ENCODE measurements at regions not wholly inside any gene's neighbourhood (a gene's known extent, or its start where the extent isn't known, plus 50 kb on each side); places are given as distances from the start of the nearest gene placed in this dataset.
"Not testable (repeated sequence)": the region's sequence is repeated elsewhere in the genome, so short reads cannot be mapped to it uniquely, and the experiment has no call there.

DNA sequence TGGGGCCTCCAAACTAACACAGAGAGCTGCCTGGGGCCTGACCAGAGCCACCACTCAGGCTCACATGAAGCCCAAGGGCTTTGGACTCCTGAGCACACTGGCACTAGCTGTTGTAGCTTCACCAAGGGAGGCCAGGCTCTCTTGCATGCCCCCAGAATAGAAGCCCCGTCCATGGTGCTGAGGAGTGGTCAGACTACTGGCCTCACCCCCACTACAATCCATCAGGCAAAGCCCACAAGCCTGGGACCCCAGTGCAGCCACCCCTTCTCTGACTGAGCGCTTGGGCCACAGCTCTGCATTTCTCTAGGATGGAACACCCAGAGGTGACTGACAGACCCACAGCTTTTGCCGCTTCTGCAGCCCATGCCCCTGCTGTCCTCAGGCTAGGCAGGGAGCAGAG lies 180.8 kb downstream of the PYDC2 start:
- no peak for DNase-seq (ENCODE audit: low read depth in 2 of 3, low spot score in 2 of 3)

GRCh38 chr3:191644291-191644690 lies 183.3 kb downstream of the PYDC2 start:
- DNase-seq (ENCODE audit: low read depth in 2 of 3, low spot score in 2 of 3), result no peak

DNA sequence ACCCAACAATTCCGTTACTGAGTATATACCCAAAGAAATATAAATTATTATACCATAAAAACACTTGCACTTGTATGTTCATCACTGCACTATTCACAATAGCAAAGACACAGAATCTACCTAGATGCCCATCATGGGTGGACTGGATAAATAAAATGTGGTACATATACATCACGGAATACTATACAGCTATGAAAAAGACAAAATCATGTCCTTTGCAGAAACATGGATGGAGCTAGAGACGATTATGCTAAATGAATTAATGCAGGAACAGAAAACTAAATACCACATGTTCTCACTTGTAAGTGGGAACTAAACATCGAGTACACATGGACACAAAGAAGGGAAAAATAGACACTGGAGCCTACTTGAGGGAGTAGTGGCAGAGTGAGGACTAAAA lies 185.3 kb downstream of the PYDC2 start:
- DNase-seq (ENCODE audit: low read depth in 2 of 3, low spot score in 2 of 3), result no peak

- no peak for DNase-seq (ENCODE audit: low read depth in 2 of 3, low spot score in 2 of 3)
Observed at GRCh38 chr3:191648787-191649186, 187.8 kb downstream of the PYDC2 start.

DNA sequence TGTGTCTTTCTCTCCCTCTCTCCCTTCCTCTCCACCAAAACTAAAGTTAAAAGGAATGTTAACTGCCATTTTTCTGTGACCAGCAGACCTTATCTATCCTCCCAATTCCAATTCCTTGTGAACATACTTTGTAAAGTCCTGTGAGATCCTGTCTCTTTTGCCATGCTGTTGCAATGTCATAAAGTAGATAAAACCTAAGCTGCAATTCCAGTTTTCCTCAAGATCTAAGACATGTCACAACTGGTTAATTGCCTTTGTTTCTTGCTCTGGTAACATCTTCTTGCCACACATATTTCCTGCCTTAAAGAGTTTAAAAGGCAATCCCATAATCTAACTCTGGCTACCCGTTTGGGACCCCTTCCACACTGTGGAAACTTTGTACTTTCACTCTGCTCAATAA lies 188.7 kb downstream of the PYDC2 start:
- DNase-seq (ENCODE audit: low read depth in 2 of 3, low spot score in 2 of 3), result no peak

- not testable (repeated sequence) for DNase-seq (ENCODE audit: low read depth in 2 of 3, low spot score in 2 of 3)
Observed at GRCh38 chr3:191658781-191659419, 197.9 kb downstream of the PYDC2 start.

- not testable (repeated sequence) for DNase-seq (ENCODE audit: low read depth in 2 of 3, low spot score in 2 of 3)
Observed at GRCh38 chr3:191662150-191662549, 201.2 kb downstream of the PYDC2 start.

DNA sequence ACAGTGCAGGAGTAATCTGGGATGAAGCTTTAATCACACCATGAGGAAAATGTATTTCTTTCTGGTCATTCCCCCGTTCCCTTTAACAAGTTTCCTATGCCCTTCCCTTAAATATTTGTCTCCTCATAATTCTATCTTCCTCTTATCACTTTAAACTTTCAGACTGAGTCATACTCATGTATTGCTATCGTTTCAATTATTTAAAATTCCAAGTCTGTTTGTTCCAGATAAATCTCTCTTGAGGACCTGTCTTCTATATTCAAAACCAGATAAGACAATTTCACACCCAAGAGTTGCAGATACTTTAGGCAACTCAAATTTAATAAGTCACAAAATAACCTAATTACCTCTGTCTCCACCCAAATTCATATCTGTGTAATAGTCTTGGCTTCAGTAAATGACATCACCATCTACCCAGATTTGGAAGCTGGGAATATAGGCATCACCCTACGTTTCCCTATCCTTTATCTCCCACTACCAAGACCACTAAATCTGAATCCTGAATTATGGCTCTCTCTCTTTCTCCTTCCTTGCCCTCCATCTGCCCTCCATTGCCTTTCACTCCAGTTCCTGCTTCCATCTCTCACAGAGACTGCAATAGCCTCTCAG lies 220.1 kb downstream of the PYDC2 start:
- DNase-seq (ENCODE audit: low read depth in 2 of 3, low spot score in 2 of 3), result no peak

DNA sequence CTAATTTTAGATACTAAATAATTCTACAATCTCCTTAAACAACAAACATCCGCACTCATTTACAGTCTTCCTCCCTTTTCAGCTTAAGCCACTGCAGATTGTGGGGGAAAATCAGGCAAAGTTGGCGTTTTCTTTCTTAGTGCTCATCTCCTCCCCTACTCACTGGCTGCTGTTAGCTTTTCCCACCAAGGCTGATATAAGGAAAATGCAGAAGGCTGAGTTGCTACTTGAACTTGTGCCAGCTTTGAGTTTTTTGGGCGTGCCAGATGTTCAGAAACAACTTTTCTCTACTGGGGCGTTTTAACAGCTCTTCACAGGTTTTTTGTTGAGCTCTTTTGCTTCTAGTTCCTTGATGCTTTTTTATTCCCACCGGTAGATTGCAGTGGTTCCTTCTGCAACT lies 222.0 kb downstream of the PYDC2 start:
- no peak for DNase-seq (ENCODE audit: low read depth in 2 of 3, low spot score in 2 of 3)

DNA sequence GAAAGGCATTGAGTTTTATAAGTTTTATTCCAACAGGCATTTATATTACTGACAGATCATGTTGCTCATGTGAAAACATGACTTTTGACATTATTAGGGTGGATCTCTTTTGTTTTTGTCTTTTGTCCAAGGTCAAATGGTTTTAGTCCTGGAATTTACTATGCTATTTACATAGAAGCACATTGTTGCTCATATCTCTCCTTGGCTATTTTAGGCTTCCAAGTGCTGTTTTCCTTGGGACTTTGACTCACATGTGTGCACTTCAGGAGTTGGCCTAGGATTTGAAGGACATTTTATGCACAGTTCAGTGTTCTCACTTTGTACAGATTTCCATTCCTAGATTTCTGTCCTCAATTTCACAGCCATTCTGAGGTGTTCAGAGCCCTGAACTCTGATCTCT lies 225.7 kb downstream of the PYDC2 start:
- DNase-seq (ENCODE audit: low read depth in 2 of 3, low spot score in 2 of 3), result no peak

- no peak for DNase-seq (ENCODE audit: low read depth in 2 of 3, low spot score in 2 of 3)
Observed at GRCh38 chr3:191688756-191689433, 227.9 kb downstream of the PYDC2 start.

GRCh38 chr3:191691184-191691583 lies 230.2 kb downstream of the PYDC2 start:
- DNase-seq (ENCODE audit: low read depth in 2 of 3, low spot score in 2 of 3), result not testable (repeated sequence)

- DNase-seq (ENCODE audit: low read depth in 2 of 3, low spot score in 2 of 3), result no peak
Observed at GRCh38 chr3:191695131-191695814, 234.3 kb downstream of the PYDC2 start.

- no peak for DNase-seq (ENCODE audit: low read depth in 2 of 3, low spot score in 2 of 3)
Observed at GRCh38 chr3:191695815-191696153, 234.8 kb downstream of the PYDC2 start.

DNA sequence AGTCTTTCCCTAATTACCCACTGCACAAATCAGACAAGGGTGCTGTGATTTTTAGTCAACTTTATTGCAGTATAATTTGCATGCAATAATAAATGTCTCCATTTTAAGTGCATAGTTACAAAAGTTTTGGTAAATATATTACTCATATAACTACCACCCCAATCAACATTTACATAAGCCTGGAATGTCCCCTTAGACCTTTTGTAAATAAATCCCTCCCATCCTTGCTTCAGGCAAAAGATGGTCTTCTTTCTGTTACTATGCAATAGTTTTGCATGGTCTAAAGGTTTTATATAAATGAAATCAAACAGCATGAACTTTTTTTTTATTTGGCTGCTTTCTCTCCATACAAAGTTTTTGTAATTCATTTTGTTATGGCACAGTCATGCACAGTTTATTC lies 235.4 kb downstream of the PYDC2 start:
- no peak for DNase-seq (ENCODE audit: low read depth in 2 of 3, low spot score in 2 of 3)

DNA sequence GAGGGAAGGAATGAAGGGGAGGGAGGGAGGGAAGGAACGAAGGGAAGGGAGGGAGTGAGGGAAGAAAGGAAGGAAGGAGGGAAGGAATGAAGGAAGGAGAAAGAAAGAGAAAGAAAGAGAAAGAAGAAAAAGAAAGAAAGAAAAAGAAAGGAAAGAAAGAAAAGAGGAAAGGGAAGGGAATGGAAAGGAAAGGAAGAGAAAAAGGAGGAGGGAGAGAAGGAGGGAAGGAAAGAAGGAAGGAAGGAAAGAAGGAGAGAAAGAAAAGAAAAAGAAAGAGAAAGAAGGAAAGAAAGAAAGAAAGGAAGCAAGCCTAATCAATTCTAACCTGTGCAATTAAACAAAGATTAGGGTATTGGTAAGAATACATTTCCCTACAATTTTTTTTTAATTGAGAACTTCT lies 238.6 kb downstream of the PYDC2 start:
- no peak for DNase-seq (ENCODE audit: low read depth in 2 of 3, low spot score in 2 of 3)

GRCh38 chr3:191702121-191702520 lies 241.2 kb downstream of the PYDC2 start:
- no peak for DNase-seq (ENCODE audit: low read depth in 2 of 3, low spot score in 2 of 3)

DNA sequence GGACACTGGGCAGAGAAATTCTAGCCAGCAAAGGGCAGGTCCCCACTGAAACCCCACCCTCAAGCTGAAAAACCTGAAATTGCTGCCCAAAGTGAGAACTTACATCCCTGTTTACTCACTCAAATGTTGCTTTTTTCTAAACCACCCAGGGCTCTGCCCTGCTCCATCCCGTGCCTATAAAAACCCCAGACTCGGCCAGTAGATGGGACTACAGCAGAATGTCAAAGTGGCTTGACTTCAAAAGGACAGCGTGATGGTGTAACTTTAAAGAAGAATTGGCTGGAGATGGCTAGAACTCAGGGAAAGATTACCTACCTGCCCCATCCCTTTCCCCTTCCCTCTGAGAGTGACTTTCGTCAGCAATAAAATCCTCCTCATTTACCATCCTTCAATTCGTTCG lies 246.9 kb downstream of the PYDC2 start:
- no peak for DNase-seq (ENCODE audit: low read depth in 2 of 3, low spot score in 2 of 3)

DNA sequence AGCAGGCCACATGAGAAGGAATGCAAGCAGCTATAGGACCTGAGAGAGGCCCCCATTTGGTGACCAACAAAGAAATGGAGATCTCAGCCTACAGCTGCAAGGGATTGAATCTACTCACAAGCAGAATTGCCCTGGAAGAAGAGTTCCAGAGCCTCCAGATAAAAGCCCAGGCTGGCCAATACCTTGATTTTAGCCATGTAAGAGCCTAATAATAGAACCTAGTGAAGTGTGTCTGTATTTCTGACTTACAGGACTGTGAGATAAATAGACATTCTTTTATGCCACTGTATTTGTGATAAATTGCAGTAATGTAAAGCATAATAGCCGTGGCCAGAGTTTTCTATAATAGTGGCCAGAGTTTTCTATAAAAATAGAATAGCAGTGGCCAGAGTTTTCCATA lies 254.6 kb downstream of the PYDC2 start:
- DNase-seq (ENCODE audit: low read depth in 2 of 3, low spot score in 2 of 3), result no peak

GRCh38 chr3:191721390-191721861 lies 260.5 kb downstream of the PYDC2 start:
- no peak for DNase-seq (ENCODE audit: low read depth in 2 of 3, low spot score in 2 of 3)

GRCh38 chr3:191721990-191722389 lies 261.0 kb downstream of the PYDC2 start:
- DNase-seq (ENCODE audit: low read depth in 2 of 3, low spot score in 2 of 3), result no peak

- no peak for DNase-seq (ENCODE audit: low read depth in 2 of 3, low spot score in 2 of 3)
Observed at GRCh38 chr3:191727338-191727737, 266.4 kb downstream of the PYDC2 start.
